Thymus (tissue), 11 donors: ENCODE measurements at regions not wholly inside any gene's neighbourhood (a gene's known extent, or its start where the extent isn't known, plus 50 kb on each side); places are given as distances from the start of the nearest gene placed in this dataset.
"Not testable (repeated sequence)": the region's sequence is repeated elsewhere in the genome, so short reads cannot be mapped to it uniquely, and the experiment has no call there.

Source experiments
- DNase-seq, 9 donors: peaks; one replicate each; pipeline ENCODE4 v3.0.0-alpha.2; 2013; ENCODE audit warnings: low spot score in 9 of 9, low read depth in 6 of 9, missing footprints in 1 of 9
- H3K27ac ChIP-seq, 2 donors: one replicate each; pipeline ENCODE4 v1.5.1; 2013; ENCODE audit warnings: control low read depth in 1 of 2, low read depth in 1 of 2, low read length in 1 of 2, mild to moderate bottlenecking in 1 of 2, moderate library complexity in 1 of 2
- H3K27me3 ChIP-seq, 2 donors: one replicate each; pipeline ENCODE4 v1.5.1; 2013; ENCODE audit warnings: low read length in 1 of 2; ENCODE audit not compliant: control insufficient read depth in 2 of 2, insufficient read depth in 1 of 2
- H3K36me3 ChIP-seq, 2 donors: one replicate each; pipeline ENCODE4 v1.5.1; 2013; ENCODE audit warnings: low read length in 1 of 2, mild to moderate bottlenecking in 1 of 2, moderate library complexity in 1 of 2; ENCODE audit not compliant: control insufficient read depth in 2 of 2, insufficient read depth in 2 of 2
- H3K4me1 ChIP-seq, 2 donors: one replicate each; pipeline ENCODE4 v1.5.1; 2013; ENCODE audit warnings: low read length in 2 of 2; ENCODE audit not compliant: control insufficient read depth in 2 of 2, insufficient read depth in 2 of 2
- H3K4me3 ChIP-seq, 2 donors: one replicate each; pipeline ENCODE4 v1.5.1; 2013; ENCODE audit warnings: low read length in 2 of 2, control low read depth in 1 of 2, mild to moderate bottlenecking in 1 of 2
- H3K9me3 ChIP-seq, 2 donors: one replicate each; pipeline ENCODE4 v1.5.1; 2013; ENCODE audit warnings: low read length in 1 of 2, mild to moderate bottlenecking in 1 of 2; ENCODE audit not compliant: control insufficient read depth in 2 of 2, insufficient read depth in 1 of 2
- WGBS: extraction: QIAGEN DNeasy Blood & Tissue Kit; methylation state at CpG from one replicate; pipeline ENCODE4 v1.1.7; 2013; 5-methylcytosine and 5-hydroxymethylcytosine counted together
- donor health status: healthy.

DNA sequence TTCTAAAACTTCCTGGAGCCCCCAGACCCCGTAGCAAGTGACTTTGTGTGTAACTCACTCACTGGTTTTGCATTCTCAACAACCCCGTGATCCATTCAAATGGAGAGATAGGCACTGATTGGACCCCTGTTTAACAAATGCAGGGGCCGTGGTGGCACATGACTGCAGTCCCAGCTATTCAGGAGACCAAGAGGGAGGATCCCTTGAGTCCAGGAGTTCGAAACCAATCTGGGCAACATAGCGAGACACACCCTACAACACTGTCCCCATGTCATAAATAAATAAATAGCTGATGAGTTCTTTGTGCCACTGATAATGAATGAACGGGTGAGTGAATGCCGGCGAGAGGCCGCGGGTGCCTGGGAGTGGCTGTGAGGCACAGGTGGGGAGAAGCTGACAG, 59.4 kb upstream of the PAX7 start:
- no peaks in the 10 kb centered on the region for H3K4me1 ChIP-seq
- peaks cover 0 to 17% of the 10 kb centered on the region in 2 donors for H3K27me3 ChIP-seq
- H3K36me3 ChIP-seq, result no peaks in the 10 kb centered on the region
- H3K27ac ChIP-seq, result no peak overlapping the region
- DNase-seq, result no peak
- H3K4me3 ChIP-seq, result no peak overlapping the region
- H3K9me3 ChIP-seq, result no peaks in the 10 kb centered on the region
- WGBS, result 80% methylated on average over 10 of the region's 10 CpGs

DNA sequence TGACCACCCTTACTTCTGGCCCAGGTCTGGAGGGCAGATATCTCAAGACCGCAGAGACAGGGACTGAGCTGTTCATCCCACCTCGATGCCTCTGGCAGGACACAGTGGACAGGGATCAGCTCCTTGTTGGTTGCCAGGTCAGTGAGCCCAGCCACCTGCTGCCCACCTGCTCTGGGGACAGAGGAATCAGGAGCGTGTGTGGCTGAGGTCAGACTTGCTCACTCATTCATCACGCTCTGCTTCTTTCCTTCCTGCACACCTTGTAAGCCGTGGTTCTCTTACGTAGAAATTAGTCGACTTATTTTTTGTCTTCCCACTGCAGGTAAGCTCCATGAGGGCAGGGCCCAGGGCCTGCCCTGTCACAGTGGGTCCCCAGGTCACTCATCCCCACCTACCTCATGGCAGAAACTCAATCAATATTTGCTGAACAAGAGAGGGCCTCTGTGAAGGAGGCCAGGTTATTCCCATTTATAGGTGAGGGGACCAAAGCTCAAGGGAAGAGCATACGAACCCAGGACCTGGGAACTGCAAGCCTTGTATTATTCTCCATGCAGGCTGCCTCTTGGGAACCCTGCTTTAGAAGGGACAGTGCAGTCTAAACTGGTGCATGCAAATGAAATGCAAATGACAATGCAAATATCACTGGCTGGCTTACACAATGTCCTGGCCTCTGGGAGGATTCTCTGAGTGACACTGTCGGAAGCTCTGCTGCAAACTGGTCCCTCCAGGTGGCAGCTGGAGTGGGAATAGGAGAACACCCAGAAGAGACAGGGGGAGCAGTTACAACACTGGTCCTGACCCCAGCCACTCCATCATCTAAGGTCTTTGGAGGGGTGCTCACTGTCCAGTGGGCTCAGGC, 58.4 kb upstream of the PAX7 start:
- Histone ChIP-seq H3K9me3 (no peaks in the 10 kb centered on the region), H3K27me3 (peaks cover 0 to 17% of the 10 kb centered on the region in 2 donors), H3K27ac (no peak overlapping the region), H3K4me1 (no peaks in the 10 kb centered on the region), H3K36me3 (no peaks in the 10 kb centered on the region), H3K4me3 (no peak overlapping the region)
- DNase-seq, result no peak
- WGBS, result 88% methylated on average over 9 of the region's 9 CpGs

DNA sequence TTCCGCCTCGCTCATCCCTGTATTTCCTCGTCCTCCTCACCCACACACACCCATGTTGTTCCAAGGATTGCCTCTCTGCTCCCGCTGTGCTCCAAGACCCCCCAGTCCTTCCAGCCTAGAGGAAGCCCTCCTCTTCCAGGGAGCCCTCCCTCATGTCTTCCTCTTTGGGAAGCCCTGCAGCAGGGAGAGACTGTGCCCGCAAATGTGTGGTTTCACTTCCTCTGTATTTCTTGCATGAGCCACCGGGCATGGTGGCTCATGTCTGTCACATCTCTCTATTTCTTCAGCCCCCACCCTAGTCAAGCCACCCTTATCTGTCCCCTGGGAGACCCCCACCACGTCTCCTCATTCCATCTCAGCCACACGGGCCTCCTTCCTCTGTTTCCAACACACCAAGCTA, 57.5 kb upstream of the PAX7 start:
- no peaks in the 10 kb centered on the region for H3K9me3 ChIP-seq
- WGBS, result 85% methylated on average over 8 of the region's 8 CpGs
- no peaks in the 10 kb centered on the region for H3K4me1 ChIP-seq
- no peak overlapping the region for H3K4me3 ChIP-seq
- H3K27me3 ChIP-seq, result peaks cover 0 to 17% of the 10 kb centered on the region in 2 donors
- DNase-seq, result no peak
- H3K27ac ChIP-seq, result no peak overlapping the region
- no peaks in the 10 kb centered on the region for H3K36me3 ChIP-seq

DNA sequence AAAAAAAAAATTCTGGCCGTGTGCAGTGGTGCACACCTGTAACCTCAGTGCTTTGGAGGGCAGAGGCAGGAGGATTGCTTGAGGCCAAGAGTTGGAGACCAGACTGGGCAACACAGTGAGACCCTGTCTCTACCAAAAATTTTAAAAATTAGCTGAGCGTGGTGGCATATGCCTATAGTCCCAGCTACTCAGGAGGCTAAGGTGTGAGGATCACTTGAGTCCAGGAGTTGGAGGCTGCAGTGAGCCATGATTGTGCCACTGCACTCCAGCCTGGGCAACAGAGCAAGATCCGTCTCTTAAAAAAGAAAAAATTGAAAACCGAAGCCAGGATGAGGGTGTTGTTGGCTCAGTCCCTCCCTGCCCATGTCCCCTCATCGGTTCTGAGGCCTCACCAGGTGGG, 55.9 kb upstream of the PAX7 start:
- no peaks in the 10 kb centered on the region for H3K36me3 ChIP-seq
- 90% methylated on average over 5 of the region's 5 CpGs for WGBS
- H3K9me3 ChIP-seq, result no peaks in the 10 kb centered on the region
- H3K4me3 ChIP-seq, result no peak overlapping the region
- H3K27me3 ChIP-seq, result peaks cover 0 to 17% of the 10 kb centered on the region in 2 donors
- DNase-seq, result no peak
- H3K4me1 ChIP-seq, result no peaks in the 10 kb centered on the region
- no peak overlapping the region for H3K27ac ChIP-seq

DNA sequence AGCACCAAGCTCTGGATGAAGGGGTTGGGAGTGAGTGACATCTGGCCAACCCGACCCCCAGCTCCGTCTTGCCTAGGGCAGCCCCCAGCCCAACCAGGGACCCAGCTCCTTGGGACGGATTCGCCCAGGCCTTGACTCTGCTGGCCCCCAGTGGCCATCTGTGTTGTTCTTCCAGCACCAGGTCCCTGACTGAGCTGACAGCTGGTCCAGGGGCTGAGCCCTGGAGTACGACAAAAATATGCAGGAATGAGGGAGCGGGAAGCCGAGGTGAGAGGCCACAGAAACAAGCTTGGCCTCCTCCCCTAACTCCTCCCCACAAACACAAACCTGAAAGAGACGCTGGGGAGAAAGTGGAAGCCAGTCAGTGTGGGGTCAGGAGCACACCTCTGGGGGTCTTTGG, 55.0 kb upstream of the PAX7 start:
- Histone ChIP-seq H3K4me1 (no peaks in the 10 kb centered on the region), H3K4me3 (no peak overlapping the region), H3K36me3 (no peaks in the 10 kb centered on the region), H3K9me3 (no peaks in the 10 kb centered on the region), H3K27ac (no peak overlapping the region), H3K27me3 (peaks cover 0 to 19% of the 10 kb centered on the region in 2 donors)
- peak in 4 of 9 donors; percentile 28 to 59 (median 35) for DNase-seq
- 24% methylated on average over 8 of the region's 8 CpGs for WGBS

DNA sequence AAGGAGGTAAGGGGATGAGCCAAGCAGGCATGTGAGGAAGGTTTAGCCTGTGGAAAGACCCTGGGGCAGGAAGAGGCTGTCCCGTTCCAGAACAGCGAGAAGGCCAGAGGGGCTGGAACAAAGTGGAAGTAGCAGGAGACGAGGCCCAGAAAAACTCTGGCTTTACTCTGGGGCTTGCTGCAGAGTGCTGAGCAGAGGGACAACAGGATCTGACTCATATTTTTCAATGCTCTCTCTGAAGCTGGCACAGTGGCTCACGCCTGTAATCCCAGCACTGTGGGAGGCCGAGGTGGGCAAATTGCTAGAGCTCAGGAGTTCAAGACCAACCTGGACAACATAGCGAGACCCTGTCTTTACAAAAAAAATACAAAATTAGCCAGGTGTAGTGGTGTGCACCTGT, 52.4 kb upstream of the PAX7 start:
- no peak for DNase-seq
- H3K27me3 ChIP-seq, result peaks cover 0 to 15% of the 10 kb centered on the region in 2 donors

DNA sequence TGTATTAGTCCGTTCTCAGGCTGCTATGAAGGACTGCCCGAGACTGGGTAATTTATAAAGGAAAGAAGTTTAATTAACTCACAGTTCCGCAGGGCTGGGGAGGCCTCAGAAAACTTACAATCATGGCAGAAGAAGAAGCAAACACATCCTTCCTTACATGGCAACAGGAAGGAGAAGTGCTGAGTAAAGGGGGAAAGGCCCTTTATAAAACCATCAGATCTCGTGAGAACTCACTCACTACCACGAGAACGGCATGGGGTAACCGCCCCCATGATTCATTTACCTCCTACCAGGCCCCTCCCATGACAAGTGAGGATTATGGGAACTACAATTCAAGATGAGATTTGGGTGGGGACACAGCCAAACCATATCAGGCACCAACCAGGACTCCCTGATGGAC, 51.4 kb upstream of the PAX7 start:
- H3K9me3 ChIP-seq, H3K4me1 ChIP-seq, H3K36me3 ChIP-seq, H3K4me3 ChIP-seq, DNase-seq: not testable (repeated sequence)
- Histone ChIP-seq H3K27me3 (peaks cover 0 to 17% of the 10 kb centered on the region in 2 donors), H3K27ac (peak overlapping the region in 1 of 2 donors; percentile 18)
- WGBS, result 63% methylated on average over 7 of the region's 7 CpGs

More for the DNA sequence above, 52.4 kb upstream of the PAX7 start:
- no peaks in the 10 kb centered on the region for H3K36me3 ChIP-seq
- H3K4me3 ChIP-seq, result no peak overlapping the region
- no peaks in the 10 kb centered on the region for H3K9me3 ChIP-seq
- WGBS, result 92% methylated on average over 6 of the region's 6 CpGs
- no peaks in the 10 kb centered on the region for H3K4me1 ChIP-seq
- no peak overlapping the region for H3K27ac ChIP-seq

DNA sequence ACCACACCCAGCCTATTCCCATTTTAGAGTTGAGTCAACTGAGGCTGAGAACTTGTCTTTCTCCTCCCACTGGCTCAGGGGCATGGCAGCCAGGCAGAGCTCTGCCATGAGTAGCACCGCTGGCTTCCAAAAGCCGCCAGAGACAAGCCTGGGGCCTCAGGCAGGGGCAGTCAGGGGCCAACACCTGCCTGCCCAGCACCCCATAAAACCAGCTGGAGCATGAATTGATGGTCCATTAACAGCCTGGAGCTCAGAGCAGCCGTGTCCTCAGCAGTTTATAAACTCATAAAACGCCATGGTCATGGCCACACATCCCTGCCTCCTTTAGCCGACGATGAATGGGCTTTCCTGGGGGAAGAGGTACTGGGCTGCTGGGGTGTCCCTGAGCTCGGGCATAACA, 50.6 kb upstream of the PAX7 start:
- 79% methylated on average over 7 of the region's 7 CpGs for WGBS
- Histone ChIP-seq H3K36me3 (no peaks in the 10 kb centered on the region), H3K4me1 (no peaks in the 10 kb centered on the region), H3K9me3 (no peaks in the 10 kb centered on the region), H3K27me3 (peaks cover 0 to 16% of the 10 kb centered on the region in 2 donors), H3K4me3 (no peak overlapping the region), H3K27ac (no peak overlapping the region)
- DNase-seq, result no peak

DNA sequence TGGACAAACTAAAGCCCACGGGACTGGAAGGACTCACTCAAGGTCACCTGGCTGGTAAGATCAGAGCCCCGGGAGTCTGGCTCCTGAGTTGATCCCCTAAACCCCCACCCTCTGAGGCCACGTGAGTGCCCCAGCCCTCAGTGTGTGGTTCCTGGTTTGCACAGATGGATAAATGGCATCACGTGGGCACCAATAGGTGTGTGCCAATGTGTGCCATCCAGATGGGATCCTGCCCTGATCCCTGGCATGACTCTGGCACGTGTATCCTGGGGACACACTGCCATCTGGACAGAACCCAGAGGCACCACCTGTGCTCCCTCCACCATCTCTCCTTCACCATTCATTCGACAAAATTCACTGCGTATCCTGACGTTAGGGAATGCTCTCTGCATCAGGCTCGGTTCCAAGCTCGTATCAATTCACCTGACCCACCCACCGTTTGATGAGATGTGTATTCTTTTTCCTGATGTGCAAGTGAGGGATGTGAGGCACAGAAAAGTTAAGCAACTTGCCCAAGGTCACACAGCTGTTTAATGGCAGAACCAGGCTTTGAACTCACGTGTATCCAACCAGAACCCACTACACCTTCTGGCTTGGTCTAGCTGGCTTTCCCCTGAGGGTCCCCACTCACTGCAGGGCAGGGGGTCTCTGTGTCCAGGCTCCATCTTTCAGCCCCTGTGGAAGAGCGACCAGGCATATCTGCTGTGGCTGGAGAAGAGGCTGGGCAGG, 49.8 kb upstream of the PAX7 start:
- no peak overlapping the region for H3K4me3 ChIP-seq
- no peaks in the 10 kb centered on the region for H3K36me3 ChIP-seq
- H3K4me1 ChIP-seq, result no peaks in the 10 kb centered on the region
- 77% methylated on average over 13 of the region's 13 CpGs for WGBS
- no peak for DNase-seq
- H3K9me3 ChIP-seq, result no peaks in the 10 kb centered on the region
- no peak overlapping the region for H3K27ac ChIP-seq
- H3K27me3 ChIP-seq, result peaks cover 0 to 10% of the 10 kb centered on the region in 2 donors
